ENCODE measurements at regions not wholly inside any gene's neighbourhood (a gene's known extent, or its start where the extent isn't known, plus 50 kb on each side); places are given as distances from the start of the nearest gene placed in this dataset.
"Not testable (repeated sequence)": the region's sequence is repeated elsewhere in the genome, so short reads cannot be mapped to it uniquely, and the experiment has no call there.

- no peak for DNase-seq (ENCODE audit: low spot score)
These were observed 835.0 kb upstream of the ADGRL3 start for GRCh38 chr4:60365176-60365575.

GRCh38 chr4:60366661-60367060 is 833.5 kb upstream of the ADGRL3 start:
- intact Hi-C loops (cut with DNase I): no loop called here
- DNase-seq (ENCODE audit: low spot score): no peak

More at GRCh38 chr4:60365176-60365575, 835.0 kb upstream of the ADGRL3 start:
- intact Hi-C loops (cut with DNase I): no loop called here

GRCh38 chr4:60368986-60369385 is 831.1 kb upstream of the ADGRL3 start:
- intact Hi-C loops (cut with DNase I): no loop called here

GRCh38 chr4:60378010-60378409 is 822.1 kb upstream of the ADGRL3 start:
- intact Hi-C loops (cut with DNase I): no loop called here
- no peak for DNase-seq (ENCODE audit: low spot score)

More at GRCh38 chr4:60368986-60369385, 831.1 kb upstream of the ADGRL3 start:
- DNase-seq (ENCODE audit: low spot score): no peak

GRCh38 chr4:60384516-60384915 is 815.6 kb upstream of the ADGRL3 start:
- no peak for DNase-seq (ENCODE audit: low spot score)
- intact Hi-C loops (cut with DNase I): no loop called here

GRCh38 chr4:60389633-60390032 is 810.5 kb upstream of the ADGRL3 start:
- intact Hi-C loops (cut with DNase I): no loop called here
- DNase-seq (ENCODE audit: low spot score): no peak

GRCh38 chr4:60396341-60397049 is 803.6 kb upstream of the ADGRL3 start:
- intact Hi-C loops (cut with DNase I): no loop called here
- no peak for DNase-seq (ENCODE audit: low spot score)

GRCh38 chr4:60400593-60400992 is 799.5 kb upstream of the ADGRL3 start:
- DNase-seq (ENCODE audit: low spot score): no peak

GRCh38 chr4:60404027-60404426 is 796.1 kb upstream of the ADGRL3 start:
- no peak for DNase-seq (ENCODE audit: low spot score)
- intact Hi-C loops (cut with DNase I): no loop called here

More at GRCh38 chr4:60400593-60400992, 799.5 kb upstream of the ADGRL3 start:
- intact Hi-C loops (cut with DNase I): no loop called here

- DNase-seq (ENCODE audit: low spot score): no peak
- intact Hi-C loops (cut with DNase I): no loop called here
These were observed 777.7 kb upstream of the ADGRL3 start for GRCh38 chr4:60422439-60422838.

- DNase-seq (ENCODE audit: low spot score); intact Hi-C loops (cut with DNase I): not testable (repeated sequence)
These were observed 776.4 kb upstream of the ADGRL3 start for GRCh38 chr4:60423573-60424184.

- DNase-seq (ENCODE audit: low spot score): no peak
- intact Hi-C loops (cut with DNase I): no loop called here
These were observed 767.2 kb upstream of the ADGRL3 start for GRCh38 chr4:60432911-60433310.

GRCh38 chr4:60443068-60443467 is 757.1 kb upstream of the ADGRL3 start:
- intact Hi-C loops (cut with DNase I): no loop called here

GRCh38 chr4:60443796-60444195 is 756.3 kb upstream of the ADGRL3 start:
- no peak for DNase-seq (ENCODE audit: low spot score)
- intact Hi-C loops (cut with DNase I): no loop called here

More at GRCh38 chr4:60443068-60443467, 757.1 kb upstream of the ADGRL3 start:
- DNase-seq (ENCODE audit: low spot score): no peak

- intact Hi-C loops (cut with DNase I): no loop called here
- DNase-seq (ENCODE audit: low spot score): no peak
These were observed 750.1 kb upstream of the ADGRL3 start for GRCh38 chr4:60450054-60450453.

GRCh38 chr4:60452266-60452665 is 747.9 kb upstream of the ADGRL3 start:
- intact Hi-C loops (cut with DNase I): no loop called here
- DNase-seq (ENCODE audit: low spot score): no peak

GRCh38 chr4:60455380-60455779 is 744.7 kb upstream of the ADGRL3 start:
- intact Hi-C loops (cut with DNase I): no loop called here
- no peak for DNase-seq (ENCODE audit: low spot score)

GRCh38 chr4:60461551-60461950 is 738.6 kb upstream of the ADGRL3 start:
- no peak for DNase-seq (ENCODE audit: low spot score)
- intact Hi-C loops (cut with DNase I): no loop called here

- DNase-seq (ENCODE audit: low spot score): no peak
- intact Hi-C loops (cut with DNase I): no loop called here
These were observed 736.1 kb upstream of the ADGRL3 start for GRCh38 chr4:60463857-60464502.

GRCh38 chr4:60482921-60483351 is 717.2 kb upstream of the ADGRL3 start:
- DNase-seq (ENCODE audit: low spot score): no peak
- intact Hi-C loops (cut with DNase I): no loop called here

GRCh38 chr4:60485276-60485675 is 714.9 kb upstream of the ADGRL3 start:
- intact Hi-C loops (cut with DNase I): no loop called here
- no peak for DNase-seq (ENCODE audit: low spot score)
